A549 (cell line): ENCODE measurements at regions not wholly inside any gene's neighbourhood (a gene's known extent, or its start where the extent isn't known, plus 50 kb on each side); places are given as distances from the start of the nearest gene placed in this dataset.

Experiments
- JUNB ChIP-seq: fragments of >200 bp; sonication (Bioruptor Twin); formaldehyde crosslinking; IDR thresholded peaks from 2 replicates; pipeline ENCODE4 v1.6.1; 2016
- TF ChIP-seq, protein P1 (sequence below): fragments of >200 bp; sonication (Bioruptor Twin); formaldehyde crosslinking; IDR thresholded peaks from 3 replicates; pipeline ENCODE4 v1.5.1; 2016

DNA sequence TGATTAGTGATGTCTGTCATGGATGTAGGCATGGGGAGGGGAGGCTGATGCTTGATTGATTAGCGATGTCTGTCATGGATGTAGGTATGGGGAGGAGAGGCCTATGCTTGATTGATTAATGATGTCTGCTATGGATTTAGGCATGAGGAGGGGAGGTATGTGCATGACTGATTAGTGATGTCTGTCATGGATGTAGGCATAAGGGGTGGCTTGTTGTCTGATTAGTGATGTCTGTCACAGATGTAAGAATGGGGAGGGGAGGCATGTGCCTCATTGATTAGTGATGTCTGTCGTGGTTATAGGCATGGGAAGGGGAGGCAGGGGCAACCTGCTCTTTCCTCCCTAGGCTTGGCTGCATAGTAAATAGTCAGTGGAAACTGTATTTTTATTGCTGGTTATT is 409.4 kb downstream of the HAPSTR1 start:
- no peak for TF ChIP-seq JUNB
- TF ChIP-seq, protein P1, sequence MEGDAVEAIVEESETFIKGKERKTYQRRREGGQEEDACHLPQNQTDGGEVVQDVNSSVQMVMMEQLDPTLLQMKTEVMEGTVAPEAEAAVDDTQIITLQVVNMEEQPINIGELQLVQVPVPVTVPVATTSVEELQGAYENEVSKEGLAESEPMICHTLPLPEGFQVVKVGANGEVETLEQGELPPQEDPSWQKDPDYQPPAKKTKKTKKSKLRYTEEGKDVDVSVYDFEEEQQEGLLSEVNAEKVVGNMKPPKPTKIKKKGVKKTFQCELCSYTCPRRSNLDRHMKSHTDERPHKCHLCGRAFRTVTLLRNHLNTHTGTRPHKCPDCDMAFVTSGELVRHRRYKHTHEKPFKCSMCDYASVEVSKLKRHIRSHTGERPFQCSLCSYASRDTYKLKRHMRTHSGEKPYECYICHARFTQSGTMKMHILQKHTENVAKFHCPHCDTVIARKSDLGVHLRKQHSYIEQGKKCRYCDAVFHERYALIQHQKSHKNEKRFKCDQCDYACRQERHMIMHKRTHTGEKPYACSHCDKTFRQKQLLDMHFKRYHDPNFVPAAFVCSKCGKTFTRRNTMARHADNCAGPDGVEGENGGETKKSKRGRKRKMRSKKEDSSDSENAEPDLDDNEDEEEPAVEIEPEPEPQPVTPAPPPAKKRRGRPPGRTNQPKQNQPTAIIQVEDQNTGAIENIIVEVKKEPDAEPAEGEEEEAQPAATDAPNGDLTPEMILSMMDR = no peak
